NT2/D1 (cell line): ENCODE measurements at regions not wholly inside any gene's neighbourhood (a gene's known extent, or its start where the extent isn't known, plus 50 kb on each side); places are given as distances from the start of the nearest gene placed in this dataset.

ENCODE experiments used
- DNase-seq: peaks from one replicate; pipeline ENCODE4 v3.0.0-alpha.2; 2011; ENCODE audit warnings: low read depth, low spot score
- H3K27me3 ChIP-seq: 2 replicates; pipeline ENCODE4 v1.6.0; 2011; ENCODE audit warnings: mild to moderate bottlenecking; ENCODE audit not compliant: insufficient read length, insufficient read depth
- H3K36me3 ChIP-seq: 2 replicates; pipeline ENCODE4 v1.6.1; 2011; ENCODE audit warnings: mild to moderate bottlenecking, low read length, mixed read lengths; ENCODE audit not compliant: insufficient read depth, insufficient read length
- H3K4me1 ChIP-seq: 2 replicates; pipeline ENCODE4 v1.5.1; 2011; ENCODE audit not compliant: insufficient read depth, insufficient read length
- H3K4me3 ChIP-seq: 2 replicates; pipeline ENCODE4 v1.5.1; 2011; ENCODE audit warnings: low read depth; ENCODE audit not compliant: insufficient read length
- H3K9ac ChIP-seq: 2 replicates; pipeline ENCODE4 v1.6.0; 2011; ENCODE audit warnings: low read depth; ENCODE audit not compliant: insufficient read length
- H3K9me3 ChIP-seq: 2 replicates; pipeline ENCODE4 v1.5.1; 2011; ENCODE audit warnings: mild to moderate bottlenecking, low read length; ENCODE audit not compliant: insufficient read depth
- SUZ12 ChIP-seq: IDR thresholded peaks from 2 replicates; pipeline ENCODE4 v1.6.1; 2011; ENCODE audit not compliant: insufficient read length, insufficient read depth; ENCODE audit errors: extremely low read depth
- YY1 ChIP-seq: IDR thresholded peaks from 2 replicates; pipeline ENCODE4 v1.6.1; 2011; ENCODE audit not compliant: insufficient read length, insufficient read depth
- ZNF274 ChIP-seq: IDR thresholded peaks from 2 replicates; pipeline ENCODE4 v1.6.1; 2011; ENCODE audit warnings: mild to moderate bottlenecking, low read depth, low read length

DNA sequence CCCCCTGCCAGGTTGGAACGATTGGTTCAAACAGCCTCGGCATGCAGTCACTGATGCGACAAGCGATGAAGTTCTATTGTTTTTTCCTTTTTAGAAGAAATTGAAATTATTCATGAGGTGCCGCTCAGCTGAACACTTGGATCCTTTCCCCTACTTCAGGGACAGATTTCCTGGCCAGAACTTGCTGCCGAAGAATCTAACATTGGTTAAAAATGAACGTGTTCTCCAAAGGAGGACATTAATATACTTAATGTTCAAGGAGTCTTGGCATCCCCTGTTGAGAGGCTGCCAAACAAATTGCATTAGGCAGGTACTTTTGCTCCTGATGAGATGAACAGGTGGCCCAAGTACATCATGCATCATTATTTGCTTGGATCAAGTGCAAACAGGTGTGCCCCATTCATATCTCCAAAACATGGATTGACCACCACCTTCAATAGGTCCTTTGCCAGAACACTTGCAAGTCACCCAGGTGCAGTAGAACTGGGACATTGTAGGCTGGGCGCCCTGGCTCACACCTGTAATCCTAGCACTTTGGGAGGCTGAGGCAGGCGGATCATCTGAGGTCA lies 437.2 kb downstream of the HAPSTR1 start:
- Histone ChIP-seq H3K4me3 (no peak overlapping the region), H3K4me1 (peaks cover 4% of the 10 kb centered on the region), H3K27me3 (no peaks in the 10 kb centered on the region), H3K36me3 (no peaks in the 10 kb centered on the region), H3K9me3 (no peaks in the 10 kb centered on the region; the same call in 1 of the 2 replicates), H3K9ac (no peak overlapping the region)
- no peak for DNase-seq
- TF ChIP-seq ZNF274, result no peak
- TF ChIP-seq YY1, result no peak
- TF ChIP-seq SUZ12, result no peak

DNA sequence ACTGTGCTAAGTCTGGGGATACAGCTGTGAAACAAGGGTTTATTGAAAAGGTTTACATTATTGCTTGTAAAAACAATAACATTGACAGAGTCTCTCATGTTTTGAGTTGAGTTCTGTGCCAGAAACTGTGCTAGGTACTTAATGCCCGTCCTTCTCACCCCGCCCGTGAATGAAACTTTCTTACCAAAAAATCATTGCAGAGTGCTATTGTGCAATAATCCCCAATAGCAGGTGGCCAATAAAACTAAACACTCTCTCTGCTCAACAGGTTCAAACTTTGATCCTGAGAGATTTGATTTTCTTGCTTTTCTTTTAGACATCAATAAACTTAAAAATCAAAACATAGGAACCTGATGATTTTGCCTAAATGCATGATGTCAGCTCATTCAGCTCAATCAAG lies 441.6 kb downstream of the HAPSTR1 start:
- no peak overlapping the region for H3K9ac ChIP-seq
- H3K9me3 ChIP-seq, result no peaks in the 10 kb centered on the region; the same call in 1 of the 2 replicates
- no peaks in the 10 kb centered on the region for H3K27me3 ChIP-seq
- TF ChIP-seq SUZ12 (no peak), ZNF274 (no peak), YY1 (no peak)
- no peak for DNase-seq
- peaks cover 4% of the 10 kb centered on the region for H3K4me1 ChIP-seq
- H3K4me3 ChIP-seq, result no peak overlapping the region
- no peaks in the 10 kb centered on the region for H3K36me3 ChIP-seq

DNA sequence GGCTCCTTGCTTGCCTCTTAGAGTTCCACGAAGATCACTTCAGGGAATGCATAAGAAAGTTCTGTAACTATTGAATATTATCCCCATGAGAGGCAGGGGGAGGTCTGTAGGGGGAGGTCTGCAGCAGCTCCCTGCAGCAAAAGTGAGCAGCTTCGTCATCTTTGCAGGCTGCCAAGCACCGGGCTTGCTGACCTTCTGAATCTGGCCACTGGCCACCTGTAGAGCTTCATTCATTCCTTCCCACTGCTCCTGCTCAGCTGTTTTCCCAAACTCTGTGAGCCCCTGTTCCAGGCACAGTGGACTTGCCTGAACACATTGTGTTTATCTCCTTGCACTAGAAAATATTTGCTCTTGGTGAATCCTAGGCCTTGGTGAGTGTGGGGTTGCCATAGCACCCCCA lies 443.3 kb downstream of the HAPSTR1 start:
- Histone ChIP-seq H3K9me3 (peaks cover 13% of the 10 kb centered on the region; the same call in 1 of the 2 replicates), H3K9ac (no peak overlapping the region), H3K27me3 (no peaks in the 10 kb centered on the region), H3K36me3 (no peaks in the 10 kb centered on the region), H3K4me3 (no peak overlapping the region), H3K4me1 (no peaks in the 10 kb centered on the region)
- DNase-seq, result no peak
- TF ChIP-seq YY1 (no peak), SUZ12 (no peak), ZNF274 (no peak)

DNA sequence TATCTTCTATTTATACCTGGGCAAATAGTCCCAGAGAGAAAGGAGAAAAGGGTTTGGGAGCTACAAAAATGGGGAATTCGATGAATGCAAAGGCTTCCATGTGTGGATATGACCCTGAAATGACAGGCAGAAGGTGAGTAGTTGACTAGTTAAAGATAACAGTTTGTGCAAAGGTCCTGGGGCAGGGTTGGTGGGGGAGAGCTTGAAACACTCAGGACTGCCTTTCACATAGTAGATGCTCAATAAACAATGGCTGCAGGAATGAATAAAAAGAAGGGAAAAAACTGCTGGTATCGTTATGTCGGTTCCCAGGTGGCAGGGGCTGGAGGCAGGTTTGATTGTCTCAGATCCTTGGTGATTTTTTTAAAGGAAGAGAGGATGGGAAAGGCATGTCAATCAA lies 445.5 kb downstream of the HAPSTR1 start:
- no peak for DNase-seq
- Histone ChIP-seq H3K4me3 (no peak overlapping the region), H3K9ac (no peak overlapping the region), H3K9me3 (peaks cover 13% of the 10 kb centered on the region; the same call in 1 of the 2 replicates), H3K4me1 (no peaks in the 10 kb centered on the region), H3K36me3 (no peaks in the 10 kb centered on the region), H3K27me3 (no peaks in the 10 kb centered on the region)
- no peak for TF ChIP-seq ZNF274
- TF ChIP-seq YY1, result no peak
- TF ChIP-seq SUZ12, result no peak

DNA sequence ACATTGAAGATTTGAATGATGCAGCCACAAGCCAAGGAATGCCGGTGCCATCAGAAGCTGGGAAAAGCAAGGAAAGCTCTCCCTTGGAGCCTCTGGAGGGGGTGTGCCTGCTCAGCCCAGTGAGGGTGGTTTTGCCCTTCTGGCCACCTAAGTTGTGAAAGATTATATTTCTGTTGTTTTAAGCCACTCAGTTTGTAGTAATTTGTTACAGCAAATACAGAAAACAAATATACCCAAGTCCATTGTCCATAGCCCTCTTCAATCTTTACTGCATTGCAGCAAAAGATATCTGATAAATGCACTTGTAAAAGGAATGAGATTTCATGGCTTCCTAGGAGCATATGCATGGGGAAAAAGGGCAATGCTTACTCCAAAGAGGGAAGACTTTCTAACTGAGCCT lies 447.9 kb downstream of the HAPSTR1 start:
- Histone ChIP-seq H3K36me3 (no peaks in the 10 kb centered on the region), H3K4me1 (no peaks in the 10 kb centered on the region), H3K9ac (no peak overlapping the region), H3K27me3 (no peaks in the 10 kb centered on the region), H3K4me3 (no peak overlapping the region), H3K9me3 (peaks cover 13% of the 10 kb centered on the region; the same call in 1 of the 2 replicates)
- no peak for DNase-seq
- TF ChIP-seq YY1, result no peak
- TF ChIP-seq ZNF274, result no peak
- no peak for TF ChIP-seq SUZ12

DNA sequence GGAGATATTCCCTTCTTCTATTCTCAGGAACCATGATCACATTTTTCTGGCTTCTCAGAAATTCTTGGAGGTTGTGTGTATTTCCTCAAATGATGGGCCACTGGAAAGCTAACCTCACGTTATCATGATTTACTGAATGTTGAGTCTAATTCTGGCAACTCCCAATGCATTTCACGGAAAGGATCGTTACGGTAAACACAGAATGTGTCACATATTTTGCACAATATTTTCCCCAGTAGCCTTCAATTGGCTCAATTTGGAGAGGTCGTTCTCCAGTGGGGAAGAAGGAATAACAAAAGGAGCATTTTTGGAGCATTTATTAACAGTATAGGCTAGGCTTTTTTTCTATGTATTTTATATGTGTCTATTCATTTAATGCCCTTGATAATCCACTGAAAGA lies 450.3 kb downstream of the HAPSTR1 start:
- TF ChIP-seq ZNF274, result no peak
- TF ChIP-seq YY1, result no peak
- no peak for TF ChIP-seq SUZ12
- H3K9me3 ChIP-seq, result peaks cover 13% of the 10 kb centered on the region; the same call in 1 of the 2 replicates
- no peaks in the 10 kb centered on the region for H3K27me3 ChIP-seq
- no peak overlapping the region for H3K4me3 ChIP-seq
- no peak for DNase-seq
- no peaks in the 10 kb centered on the region for H3K36me3 ChIP-seq
- H3K4me1 ChIP-seq, result no peaks in the 10 kb centered on the region
- H3K9ac ChIP-seq, result no peak overlapping the region

DNA sequence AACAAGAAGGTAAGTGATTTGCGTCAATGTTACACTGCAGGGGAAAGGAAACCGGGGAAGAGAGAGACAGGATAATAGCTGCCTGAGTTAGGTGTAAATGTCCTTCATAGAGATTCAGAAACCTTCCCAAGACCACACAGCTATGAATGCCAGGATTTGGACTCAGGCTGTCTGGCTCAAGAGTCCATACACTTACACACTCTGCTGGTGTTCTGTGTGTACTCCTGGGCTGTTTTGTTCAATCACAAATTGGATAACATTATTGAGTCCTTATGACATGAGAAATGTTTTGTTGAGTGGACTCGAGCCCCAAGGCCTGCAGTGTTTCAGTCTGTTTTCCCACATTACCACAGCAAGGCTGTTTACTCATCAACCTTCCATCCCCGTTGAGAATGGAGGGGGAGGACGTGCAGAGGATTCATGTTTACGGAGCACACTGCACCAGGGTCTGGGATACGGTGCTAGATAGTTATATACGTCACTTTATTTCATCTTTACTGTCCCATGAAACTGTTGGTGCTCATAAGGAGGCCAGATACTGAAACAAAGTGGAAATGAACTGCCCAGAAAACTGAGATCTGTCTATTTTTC lies 450.8 kb downstream of the HAPSTR1 start:
- Histone ChIP-seq H3K36me3 (no peaks in the 10 kb centered on the region), H3K4me3 (no peak overlapping the region), H3K9me3 (peaks cover 13% of the 10 kb centered on the region; the same call in 1 of the 2 replicates), H3K4me1 (no peaks in the 10 kb centered on the region), H3K27me3 (no peaks in the 10 kb centered on the region), H3K9ac (no peak overlapping the region)
- DNase-seq, result no peak
- TF ChIP-seq SUZ12 (no peak), ZNF274 (no peak), YY1 (no peak)
